ENCODE measurements at regions not wholly inside any gene's neighbourhood (a gene's known extent, or its start where the extent isn't known, plus 50 kb on each side); places are given as distances from the start of the nearest gene placed in this dataset.

- Histone ChIP-seq H3K9me3 (peaks cover 4% of the 10 kb centered on the region), H3K4me1 (ENCODE audit: low read depth) (no peaks in the 10 kb centered on the region), H3K36me3 (ENCODE audit: low read depth) (no peaks in the 10 kb centered on the region), H3K4me3 (no peak overlapping the region)
- no peak for TF ChIP-seq CTCF (IDR thresholded peaks at IDR 0.05)
- DNase-seq (no peak), ATAC-seq (no peak)
- intact Hi-C loops (cut with DNase I, micrococcal nuclease): no loop called here
These were observed 554.6 kb upstream of the FLRT2 start for GRCh38 chr14:84975241-84975902.

- H3K36me3 ChIP-seq (ENCODE audit: low read depth): no peaks in the 10 kb centered on the region
- ATAC-seq (no peak), DNase-seq (no peak)
- intact Hi-C loops (cut with DNase I, micrococcal nuclease): no loop called here
- peaks cover 2% of the 10 kb centered on the region for H3K9me3 ChIP-seq
- no peak for TF ChIP-seq CTCF (IDR thresholded peaks at IDR 0.05)
- no peaks in the 10 kb centered on the region for H3K4me1 ChIP-seq (ENCODE audit: low read depth)
- no peak overlapping the region for H3K4me3 ChIP-seq
These were observed 553.1 kb upstream of the FLRT2 start for GRCh38 chr14:84976805-84977204.

DNA sequence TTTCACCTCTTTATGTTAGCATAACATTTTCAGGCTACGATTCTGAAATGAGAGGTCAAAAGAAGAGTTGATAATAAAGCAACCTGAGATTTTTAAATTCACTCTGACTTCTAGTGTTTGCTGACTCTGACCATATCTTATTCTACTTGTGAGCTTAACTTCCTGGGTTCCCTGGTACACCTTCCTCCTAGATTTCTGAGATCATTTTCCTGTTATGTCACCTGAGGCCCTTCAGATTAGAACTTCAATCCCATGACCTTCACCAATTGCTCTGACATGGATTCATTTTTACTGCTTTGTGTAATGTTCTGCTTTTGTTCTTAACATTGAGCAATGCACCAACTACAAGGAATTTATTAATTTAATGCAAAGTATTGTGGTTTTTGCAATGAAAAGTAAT lies 542.9 kb upstream of the FLRT2 start:
- no peaks in the 10 kb centered on the region for H3K36me3 ChIP-seq (ENCODE audit: low read depth)
- intact Hi-C loops (cut with DNase I, micrococcal nuclease): no loop called here
- ATAC-seq (no peak), DNase-seq (no peak)
- no peak overlapping the region for H3K4me3 ChIP-seq
- TF ChIP-seq CTCF (IDR thresholded peaks at IDR 0.05): no peak
- H3K9me3 ChIP-seq: peaks cover 15% of the 10 kb centered on the region
- H3K4me1 ChIP-seq (ENCODE audit: low read depth): no peaks in the 10 kb centered on the region

DNA sequence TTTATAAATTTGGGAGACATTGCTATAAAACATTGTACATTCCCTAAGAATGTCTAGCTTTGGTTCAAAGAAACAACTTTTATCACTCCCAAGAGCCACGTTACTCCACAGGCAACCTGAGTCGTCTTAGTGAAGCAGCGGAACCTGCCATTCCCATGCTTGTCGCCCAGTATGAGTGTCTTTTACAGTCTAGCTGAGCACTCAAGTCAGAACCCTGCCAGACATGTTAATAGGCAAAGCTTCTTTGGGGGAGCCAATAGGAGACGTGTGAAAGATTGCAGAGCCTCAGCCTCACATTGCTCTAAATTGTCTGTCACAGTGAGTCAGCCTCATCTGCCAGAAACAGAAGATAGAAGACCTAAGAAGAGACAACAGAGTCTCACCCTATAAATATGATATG lies 541.6 kb upstream of the FLRT2 start:
- no peak for TF ChIP-seq CTCF (IDR thresholded peaks at IDR 0.05)
- Histone ChIP-seq H3K9me3 (peaks cover 15% of the 10 kb centered on the region), H3K36me3 (ENCODE audit: low read depth) (no peaks in the 10 kb centered on the region), H3K4me1 (ENCODE audit: low read depth) (no peaks in the 10 kb centered on the region), H3K4me3 (no peak overlapping the region)
- ATAC-seq (no peak), DNase-seq (no peak)
- intact Hi-C loops (cut with DNase I, micrococcal nuclease): no loop called here

- no peaks in the 10 kb centered on the region for H3K36me3 ChIP-seq (ENCODE audit: low read depth)
- peaks cover 12% of the 10 kb centered on the region for H3K9me3 ChIP-seq
- no peak overlapping the region for H3K4me3 ChIP-seq
- no peaks in the 10 kb centered on the region for H3K4me1 ChIP-seq (ENCODE audit: low read depth)
- DNase-seq (no peak), ATAC-seq (no peak)
- intact Hi-C loops (cut with DNase I, micrococcal nuclease): no loop called here
- no peak for TF ChIP-seq CTCF (IDR thresholded peaks at IDR 0.05)
These were observed 538.9 kb upstream of the FLRT2 start for GRCh38 chr14:84991021-84991420.

DNA sequence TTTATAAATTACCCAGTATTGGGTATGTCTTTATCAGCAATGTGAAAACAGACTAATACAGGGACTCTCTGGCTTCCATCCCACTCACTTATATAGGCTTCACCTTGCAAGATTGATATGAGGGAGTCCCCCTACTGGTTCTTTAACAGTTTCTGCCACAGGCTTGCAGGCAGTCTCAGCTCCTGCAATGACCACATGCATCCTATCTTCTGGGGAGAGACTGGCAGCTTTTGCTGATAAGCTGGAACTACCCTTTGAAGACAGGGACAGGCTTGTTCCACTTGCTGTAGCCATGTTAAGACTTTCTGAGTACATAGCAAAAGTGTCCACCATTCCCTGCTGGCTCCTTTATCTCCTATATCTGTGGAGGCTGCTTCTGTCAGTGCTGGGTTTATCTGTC lies 531.7 kb upstream of the FLRT2 start:
- no peak overlapping the region for H3K4me3 ChIP-seq
- no peak for TF ChIP-seq CTCF (IDR thresholded peaks at IDR 0.05)
- DNase-seq (no peak), ATAC-seq (no peak)
- H3K36me3 ChIP-seq (ENCODE audit: low read depth): no peaks in the 10 kb centered on the region
- intact Hi-C loops (cut with DNase I, micrococcal nuclease): no loop called here
- no peaks in the 10 kb centered on the region for H3K4me1 ChIP-seq (ENCODE audit: low read depth)
- peaks cover 9% of the 10 kb centered on the region for H3K9me3 ChIP-seq

All from mucosa of descending colon (tissue), 3 donors.